Peyer's patch (tissue), 4 donors: ENCODE measurements at regions not wholly inside any gene's neighbourhood (a gene's known extent, or its start where the extent isn't known, plus 50 kb on each side); places are given as distances from the start of the nearest gene placed in this dataset.

Source experiments
- DNase-seq, 3 donors: peaks; one replicate each; pipeline ENCODE4 v3.0.0-alpha.2; 2017 to 2019
- H3K27ac ChIP-seq, 4 donors: fragments of 200-600 bp; sonication (generic); one replicate each; pipeline ENCODE4 v1.5.1; 2016 to 2019
- H3K27me3 ChIP-seq, 2 donors: fragments of 200-600 bp; sonication (generic); one replicate each; pipeline ENCODE4 v1.5.1; 2019
- H3K36me3 ChIP-seq, 3 donors: fragments of 200-600 bp; sonication (generic); one replicate each; pipeline ENCODE4 v1.5.1; 2016 to 2019
- H3K4me1 ChIP-seq, 4 donors: fragments of 200-600 bp; sonication (generic); one replicate each; pipeline ENCODE4 v1.5.1; 2016 to 2019
- H3K4me3 ChIP-seq, 4 donors: fragments of 200-600 bp; sonication (generic); 1 replicate in 3 of 4; 2 replicates in 1 of 4; pipeline ENCODE4 v1.5.1; 2016 to 2019; ENCODE audit warnings: mild to moderate bottlenecking in 1 of 4
- H3K9me3 ChIP-seq, 4 donors: fragments of 200-600 bp; sonication (generic); one replicate each; pipeline ENCODE4 v1.5.1; 2016 to 2019; ENCODE audit warnings: mild to moderate bottlenecking in 1 of 4
- CTCF ChIP-seq, 6 experiments: fragments of 450-650 bp in 4 of 6; fragments of 200-600 bp in 2 of 6; sonication (generic) in 1 of 6; IDR thresholded peaks; one replicate each; pipeline ENCODE4 v1.5.1; 2017 to 2019; ENCODE audit warnings: antibody characterized with exemption in 6 of 6, mild to moderate bottlenecking in 3 of 6, moderate library complexity in 1 of 6
- POLR2A ChIP-seq, 2 donors: fragments of 450-650 bp; IDR thresholded peaks; one replicate each; pipeline ENCODE4 v1.5.1; 2017; ENCODE audit warnings: antibody characterized with exemption in 2 of 2, mild to moderate bottlenecking in 2 of 2, moderate library complexity in 2 of 2

GRCh38 chr9:29714860-29715259 lies 2141.6 kb upstream of the C9orf72 start:
- H3K4me1 ChIP-seq: no peaks in the 10 kb centered on the region
- no peak for TF ChIP-seq POLR2A (IDR thresholded peaks at IDR 0.05)
- TF ChIP-seq CTCF (IDR thresholded peaks at IDR 0.05): no peak

GRCh38 chr9:29717631-29718030 lies 2144.3 kb upstream of the C9orf72 start:
- Histone ChIP-seq H3K4me3 (no peak overlapping the region), H3K27me3 (no peaks in the 10 kb centered on the region), H3K27ac (no peak overlapping the region), H3K4me1 (no peaks in the 10 kb centered on the region), H3K9me3 (no peaks in the 10 kb centered on the region), H3K36me3 (no peaks in the 10 kb centered on the region)
- DNase-seq: no peak
- no peak for TF ChIP-seq POLR2A (IDR thresholded peaks at IDR 0.05)

More at GRCh38 chr9:29714860-29715259, 2141.6 kb upstream of the C9orf72 start:
- Histone ChIP-seq H3K9me3 (no peaks in the 10 kb centered on the region), H3K27ac (no peak overlapping the region), H3K4me3 (no peak overlapping the region), H3K27me3 (no peaks in the 10 kb centered on the region), H3K36me3 (no peaks in the 10 kb centered on the region)
- no peak for DNase-seq

GRCh38 chr9:29730163-29730562 lies 2156.9 kb upstream of the C9orf72 start:
- TF ChIP-seq CTCF (IDR thresholded peaks at IDR 0.05): no peak
- TF ChIP-seq POLR2A (IDR thresholded peaks at IDR 0.05): no peak
- H3K9me3 ChIP-seq: no peaks in the 10 kb centered on the region
- DNase-seq: no peak
- no peaks in the 10 kb centered on the region for H3K4me1 ChIP-seq
- no peak overlapping the region for H3K27ac ChIP-seq
- no peaks in the 10 kb centered on the region for H3K36me3 ChIP-seq
- H3K4me3 ChIP-seq: no peak overlapping the region
- H3K27me3 ChIP-seq: no peaks in the 10 kb centered on the region

- no peak for DNase-seq
- no peaks in the 10 kb centered on the region for H3K4me1 ChIP-seq
- no peak overlapping the region for H3K27ac ChIP-seq
- TF ChIP-seq CTCF (IDR thresholded peaks at IDR 0.05): no peak
- no peak for TF ChIP-seq POLR2A (IDR thresholded peaks at IDR 0.05)
- no peaks in the 10 kb centered on the region for H3K36me3 ChIP-seq
- H3K4me3 ChIP-seq: no peak overlapping the region
- no peaks in the 10 kb centered on the region for H3K27me3 ChIP-seq
- no peaks in the 10 kb centered on the region for H3K9me3 ChIP-seq
These were observed 2167.2 kb upstream of the C9orf72 start for GRCh38 chr9:29740518-29740917.

GRCh38 chr9:29741169-29741568 lies 2167.9 kb upstream of the C9orf72 start:
- no peak for TF ChIP-seq POLR2A (IDR thresholded peaks at IDR 0.05)
- TF ChIP-seq CTCF (IDR thresholded peaks at IDR 0.05): no peak
- no peaks in the 10 kb centered on the region for H3K4me1 ChIP-seq
- no peaks in the 10 kb centered on the region for H3K27me3 ChIP-seq
- no peaks in the 10 kb centered on the region for H3K9me3 ChIP-seq
- no peak overlapping the region for H3K4me3 ChIP-seq
- DNase-seq: no peak
- H3K27ac ChIP-seq: no peak overlapping the region
- H3K36me3 ChIP-seq: no peaks in the 10 kb centered on the region

GRCh38 chr9:29750062-29750461 lies 2176.8 kb upstream of the C9orf72 start:
- no peaks in the 10 kb centered on the region for H3K9me3 ChIP-seq
- no peak for DNase-seq
- no peaks in the 10 kb centered on the region for H3K4me1 ChIP-seq
- no peak overlapping the region for H3K4me3 ChIP-seq
- H3K27me3 ChIP-seq: no peaks in the 10 kb centered on the region
- H3K36me3 ChIP-seq: no peaks in the 10 kb centered on the region
- TF ChIP-seq CTCF (IDR thresholded peaks at IDR 0.05) (no peak), POLR2A (IDR thresholded peaks at IDR 0.05) (no peak)
- H3K27ac ChIP-seq: no peak overlapping the region
